ENCODE measurements at regions not wholly inside any gene's neighbourhood (a gene's known extent, or its start where the extent isn't known, plus 50 kb on each side); places are given as distances from the start of the nearest gene placed in this dataset.

DNA sequence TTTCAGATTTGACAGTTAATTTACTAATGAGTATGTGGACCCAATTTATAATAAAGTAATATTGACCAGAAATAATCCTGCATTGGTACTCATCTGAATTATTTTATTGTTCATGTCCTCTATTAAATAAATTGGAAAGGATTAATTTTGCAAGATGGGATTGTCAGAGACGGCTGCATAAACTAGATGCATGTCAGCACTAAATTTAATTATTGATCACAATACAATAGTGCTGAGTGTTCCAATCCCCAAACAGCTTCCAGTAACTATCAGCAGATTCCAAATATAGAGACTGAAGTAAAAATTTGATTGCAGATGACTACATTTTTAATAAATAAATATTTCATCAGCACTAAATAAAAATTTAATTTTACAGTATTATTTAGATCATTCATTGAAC is 387.2 kb downstream of the GRB14 start:
- intact Hi-C loops (cut with DNase I) = no loop called here
- Histone ChIP-seq H3K27me3 (replicated peaks; ENCODE audit: insufficient read depth) (no peaks in the 10 kb centered on the region), H3K9me3 (no peaks in the 10 kb centered on the region), H3K36me3 (no peaks in the 10 kb centered on the region), H3K4me3 (no peak overlapping the region), H3K27ac (no peak overlapping the region), H3K4me1 (replicated peaks) (no peaks in the 10 kb centered on the region)
- 82% methylated on average over 1 of the region's 1 CpG for WGBS
- TF ChIP-seq POLR2AphosphoS5 (IDR thresholded peaks at IDR 0.05) = no peak
- no peak for TF ChIP-seq POLR2A (IDR thresholded peaks at IDR 0.05)
- TF ChIP-seq, protein P1, sequence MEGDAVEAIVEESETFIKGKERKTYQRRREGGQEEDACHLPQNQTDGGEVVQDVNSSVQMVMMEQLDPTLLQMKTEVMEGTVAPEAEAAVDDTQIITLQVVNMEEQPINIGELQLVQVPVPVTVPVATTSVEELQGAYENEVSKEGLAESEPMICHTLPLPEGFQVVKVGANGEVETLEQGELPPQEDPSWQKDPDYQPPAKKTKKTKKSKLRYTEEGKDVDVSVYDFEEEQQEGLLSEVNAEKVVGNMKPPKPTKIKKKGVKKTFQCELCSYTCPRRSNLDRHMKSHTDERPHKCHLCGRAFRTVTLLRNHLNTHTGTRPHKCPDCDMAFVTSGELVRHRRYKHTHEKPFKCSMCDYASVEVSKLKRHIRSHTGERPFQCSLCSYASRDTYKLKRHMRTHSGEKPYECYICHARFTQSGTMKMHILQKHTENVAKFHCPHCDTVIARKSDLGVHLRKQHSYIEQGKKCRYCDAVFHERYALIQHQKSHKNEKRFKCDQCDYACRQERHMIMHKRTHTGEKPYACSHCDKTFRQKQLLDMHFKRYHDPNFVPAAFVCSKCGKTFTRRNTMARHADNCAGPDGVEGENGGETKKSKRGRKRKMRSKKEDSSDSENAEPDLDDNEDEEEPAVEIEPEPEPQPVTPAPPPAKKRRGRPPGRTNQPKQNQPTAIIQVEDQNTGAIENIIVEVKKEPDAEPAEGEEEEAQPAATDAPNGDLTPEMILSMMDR (IDR thresholded peaks at IDR 0.05) = no peak
- DNase-seq (ENCODE audit: low spot score) = no peak

DNA sequence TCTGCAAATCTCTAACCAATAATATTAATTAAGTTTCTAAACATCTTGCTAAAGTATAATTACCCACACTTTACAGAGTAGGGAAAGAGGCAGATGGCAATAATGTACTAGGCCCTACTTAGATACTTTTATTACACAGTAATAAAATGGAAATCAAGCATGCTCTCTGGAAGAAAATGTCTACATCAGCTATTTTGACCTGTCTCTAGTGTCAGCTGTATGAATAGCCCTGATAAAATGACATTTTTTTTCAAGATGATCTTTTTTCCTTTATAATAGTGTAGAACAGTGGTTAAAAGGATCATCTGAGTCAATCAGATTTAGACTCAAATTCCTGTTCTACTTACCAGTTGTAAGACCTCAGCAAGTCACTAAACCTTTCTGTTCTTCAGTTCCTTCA is 397.3 kb downstream of the GRB14 start:
- Histone ChIP-seq H3K36me3 (no peaks in the 10 kb centered on the region), H3K27ac (no peak overlapping the region), H3K27me3 (replicated peaks; ENCODE audit: insufficient read depth) (no peaks in the 10 kb centered on the region), H3K4me1 (replicated peaks) (no peaks in the 10 kb centered on the region), H3K9me3 (no peaks in the 10 kb centered on the region), H3K4me3 (no peak overlapping the region)
- no peak for DNase-seq (ENCODE audit: low spot score)
- TF ChIP-seq POLR2AphosphoS5 (IDR thresholded peaks at IDR 0.05) = no peak
- intact Hi-C loops (cut with DNase I) = no loop called here

DNA sequence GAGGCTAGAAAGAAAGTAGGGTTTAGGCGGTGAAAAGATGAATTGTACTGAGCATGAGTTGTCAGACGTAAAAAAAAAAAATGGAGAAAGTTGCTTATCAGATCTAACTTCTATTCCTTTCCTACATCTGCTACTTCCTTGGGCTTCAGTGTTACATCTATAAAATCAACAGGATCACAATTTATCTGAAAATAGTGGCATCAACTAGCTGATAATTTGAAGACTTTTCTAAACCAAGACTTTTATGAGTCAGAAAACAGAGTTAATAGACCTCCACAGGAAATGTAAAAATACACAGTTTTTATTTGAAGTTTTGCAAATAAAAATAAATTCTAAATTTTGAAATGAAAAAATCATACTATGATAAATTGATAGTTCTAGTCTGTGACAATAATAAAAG is 399.8 kb downstream of the GRB14 start:
- Histone ChIP-seq H3K36me3 (no peaks in the 10 kb centered on the region), H3K27ac (no peak overlapping the region), H3K4me3 (no peak overlapping the region), H3K9me3 (no peaks in the 10 kb centered on the region), H3K4me1 (replicated peaks) (no peaks in the 10 kb centered on the region), H3K27me3 (replicated peaks; ENCODE audit: insufficient read depth) (no peaks in the 10 kb centered on the region)
- TF ChIP-seq POLR2AphosphoS5 (IDR thresholded peaks at IDR 0.05) = no peak
- no peak for TF ChIP-seq POLR2A (IDR thresholded peaks at IDR 0.05)
- TF ChIP-seq, protein P1 (IDR thresholded peaks at IDR 0.05) = no peak
- WGBS = 23% methylated on average over 2 of the region's 2 CpGs
- intact Hi-C loops (cut with DNase I) = no loop called here
- DNase-seq (ENCODE audit: low spot score) = no peak

DNA sequence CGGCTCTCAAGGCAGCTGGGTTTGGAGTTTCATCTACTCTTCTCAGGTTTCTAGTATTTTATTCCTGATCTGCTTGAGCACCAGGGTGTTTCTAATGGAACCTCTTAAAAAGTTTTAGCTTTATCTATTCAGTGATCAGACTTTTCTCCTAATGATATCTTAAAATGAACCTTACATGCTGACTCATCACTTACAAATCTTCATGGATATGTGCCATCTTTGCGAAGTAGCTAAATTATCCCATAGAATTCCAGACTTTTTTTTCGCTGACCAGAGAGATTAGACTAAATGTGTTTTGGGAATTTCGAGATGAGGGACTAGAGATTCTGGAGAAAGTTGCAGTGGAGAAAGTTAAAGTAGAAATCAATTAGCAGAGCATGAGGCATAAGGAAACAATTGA is 401.0 kb downstream of the GRB14 start:
- no peak overlapping the region for H3K4me3 ChIP-seq
- no peak for DNase-seq (ENCODE audit: low spot score)
- no peaks in the 10 kb centered on the region for H3K9me3 ChIP-seq
- no peak for TF ChIP-seq POLR2A (IDR thresholded peaks at IDR 0.05)
- TF ChIP-seq POLR2AphosphoS5 (IDR thresholded peaks at IDR 0.05) = no peak
- TF ChIP-seq, protein P1 (IDR thresholded peaks at IDR 0.05) = no peak
- no peaks in the 10 kb centered on the region for H3K36me3 ChIP-seq
- no peak overlapping the region for H3K27ac ChIP-seq
- intact Hi-C loops (cut with DNase I) = no loop called here
- H3K4me1 ChIP-seq (replicated peaks) = no peaks in the 10 kb centered on the region
- no peaks in the 10 kb centered on the region for H3K27me3 ChIP-seq (replicated peaks; ENCODE audit: insufficient read depth)
- WGBS = 89% methylated on average over 4 of the region's 4 CpGs

DNA sequence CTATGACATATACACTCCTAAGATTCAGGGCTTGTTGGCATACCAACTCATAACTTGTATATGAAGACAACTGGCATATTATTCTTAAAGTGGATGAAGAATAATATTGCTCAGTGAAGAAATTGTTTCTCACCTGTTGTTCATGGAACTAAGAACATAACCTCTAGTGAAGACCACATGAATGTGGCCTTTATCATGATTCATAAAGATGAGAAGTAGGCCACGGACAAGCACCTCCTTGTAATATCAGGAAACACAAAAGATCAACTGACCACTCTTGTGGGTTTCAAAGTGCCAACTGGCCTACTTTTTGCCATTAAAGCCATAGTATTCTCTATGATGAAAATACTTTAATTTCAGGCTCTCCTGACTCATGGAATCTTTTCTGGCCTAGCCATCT is 407.4 kb downstream of the GRB14 start:
- no peak overlapping the region for H3K27ac ChIP-seq
- no peaks in the 10 kb centered on the region for H3K4me1 ChIP-seq (replicated peaks)
- H3K9me3 ChIP-seq = no peaks in the 10 kb centered on the region
- H3K4me3 ChIP-seq = no peak overlapping the region
- TF ChIP-seq, protein P1 (IDR thresholded peaks at IDR 0.05) = no peak
- no peak for TF ChIP-seq POLR2AphosphoS5 (IDR thresholded peaks at IDR 0.05)
- TF ChIP-seq POLR2A (IDR thresholded peaks at IDR 0.05) = no peak
- 89% methylated on average over 1 of the region's 1 CpG for WGBS
- no peaks in the 10 kb centered on the region for H3K27me3 ChIP-seq (replicated peaks; ENCODE audit: insufficient read depth)
- no peak for DNase-seq (ENCODE audit: low spot score)
- no peaks in the 10 kb centered on the region for H3K36me3 ChIP-seq
- intact Hi-C loops (cut with DNase I) = no loop called here
